Kidney (tissue), 13 donors: ENCODE measurements at regions not wholly inside any gene's neighbourhood (a gene's known extent, or its start where the extent isn't known, plus 50 kb on each side); places are given as distances from the start of the nearest gene placed in this dataset.

ENCODE experiments used
- DNase-seq, 5 donors: peaks; one replicate each; pipeline ENCODE4 v3.0.0-alpha.2; 2013 to 2020
- FAIRE-seq: peaks from 2 replicates; lab custom pipeline; 2012; peaks lifted over from hg19 to GRCh38; lab: Jason Lieb, UNC
- H3K27ac ChIP-seq, 2 donors: one replicate each; pipeline ENCODE4 v1.7.0; 2013; ENCODE audit warnings: low read depth in 2 of 2, low read length in 2 of 2, inconsistent platforms in 1 of 2
- H3K27me3 ChIP-seq: one replicate; pipeline ENCODE4 v1.7.1; 2013; ENCODE audit warnings: low read length, inconsistent platforms; ENCODE audit not compliant: control insufficient read depth, insufficient read depth
- H3K36me3 ChIP-seq, 3 donors: one replicate each; pipeline versions ENCODE4 v1.7.0 to v1.7.1; 2013; ENCODE audit warnings: low read length in 3 of 3, control low read depth in 1 of 3, inconsistent platforms in 1 of 3; ENCODE audit not compliant: insufficient read depth in 3 of 3, control insufficient read depth in 2 of 3
- H3K4me1 ChIP-seq, 3 donors: one replicate each; pipeline versions ENCODE4 v1.7.0 to v1.7.1; 2013; ENCODE audit warnings: low read length in 3 of 3, inconsistent platforms in 1 of 3, low read depth in 1 of 3; ENCODE audit not compliant: control insufficient read depth in 2 of 3, insufficient read depth in 2 of 3
- H3K4me3 ChIP-seq, 3 donors: one replicate each; pipeline versions ENCODE4 v1.7.0 to v1.8.1; 2013; ENCODE audit warnings: low read length in 3 of 3, control low read depth in 1 of 3, inconsistent platforms in 1 of 3
- H3K9ac ChIP-seq, 3 donors: one replicate each; pipeline versions ENCODE4 v1.7.0 to v1.7.1; 2013; ENCODE audit warnings: low read length in 3 of 3, control low read depth in 1 of 3, inconsistent platforms in 1 of 3
- H3K9me3 ChIP-seq, 3 donors: one replicate each; pipeline versions ENCODE4 v1.7.0 to v1.7.1; 2013; ENCODE audit warnings: low read length in 3 of 3, control low read depth in 1 of 3, inconsistent platforms in 1 of 3; ENCODE audit not compliant: control insufficient read depth in 2 of 3, insufficient read depth in 1 of 3
- intact Hi-C: fragments of 100-400 bp; cut with DNase I; formaldehyde crosslinking; loops from one replicate; pipeline ENCODE4 v1.11.1; 2022
- TF ChIP-seq, protein P1 (sequence below): IDR thresholded peaks from 3 replicates; pipeline ENCODE4 v1.5.1; 2012; ENCODE audit warnings: mild to moderate bottlenecking, moderate library complexity, borderline replicate concordance; ENCODE audit not compliant: insufficient read depth; ENCODE audit errors: extremely low read depth
- donor health status: control.
- donor health status: control.
- donor health status: control.
- donor health status: control.
- donor health status: control.
- donor health status: DM: yes; HTN: yes; CAD: no.
- donor health status: Normal renal cell carcinoma (clear cell type).

DNA sequence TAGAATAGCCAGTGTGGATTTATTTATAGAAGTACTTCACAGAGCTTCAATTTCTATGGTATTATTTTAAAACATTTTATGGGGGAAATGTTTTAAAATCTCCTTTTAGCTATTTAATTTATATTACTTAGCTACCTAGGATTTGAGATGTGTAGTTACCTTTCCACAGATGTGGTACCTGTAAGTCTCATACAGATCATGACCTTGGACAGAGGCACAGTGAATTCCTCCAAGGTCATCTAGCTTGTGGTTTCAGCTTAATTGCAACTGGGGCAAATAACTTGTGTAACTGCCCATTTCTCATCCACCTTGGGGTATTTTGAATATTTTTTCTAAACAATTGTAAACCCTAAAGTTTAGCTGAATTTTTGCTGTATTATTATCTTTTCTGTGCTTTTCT, 89.2 kb downstream of the DMRTA1 start:
- TF ChIP-seq, protein P1, sequence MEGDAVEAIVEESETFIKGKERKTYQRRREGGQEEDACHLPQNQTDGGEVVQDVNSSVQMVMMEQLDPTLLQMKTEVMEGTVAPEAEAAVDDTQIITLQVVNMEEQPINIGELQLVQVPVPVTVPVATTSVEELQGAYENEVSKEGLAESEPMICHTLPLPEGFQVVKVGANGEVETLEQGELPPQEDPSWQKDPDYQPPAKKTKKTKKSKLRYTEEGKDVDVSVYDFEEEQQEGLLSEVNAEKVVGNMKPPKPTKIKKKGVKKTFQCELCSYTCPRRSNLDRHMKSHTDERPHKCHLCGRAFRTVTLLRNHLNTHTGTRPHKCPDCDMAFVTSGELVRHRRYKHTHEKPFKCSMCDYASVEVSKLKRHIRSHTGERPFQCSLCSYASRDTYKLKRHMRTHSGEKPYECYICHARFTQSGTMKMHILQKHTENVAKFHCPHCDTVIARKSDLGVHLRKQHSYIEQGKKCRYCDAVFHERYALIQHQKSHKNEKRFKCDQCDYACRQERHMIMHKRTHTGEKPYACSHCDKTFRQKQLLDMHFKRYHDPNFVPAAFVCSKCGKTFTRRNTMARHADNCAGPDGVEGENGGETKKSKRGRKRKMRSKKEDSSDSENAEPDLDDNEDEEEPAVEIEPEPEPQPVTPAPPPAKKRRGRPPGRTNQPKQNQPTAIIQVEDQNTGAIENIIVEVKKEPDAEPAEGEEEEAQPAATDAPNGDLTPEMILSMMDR = no peak
- no peak overlapping the region for H3K27ac ChIP-seq
- no peaks in the 10 kb centered on the region for H3K27me3 ChIP-seq
- H3K4me1 ChIP-seq = no peaks in the 10 kb centered on the region
- intact Hi-C loops = no loop called here
- FAIRE-seq (no peak), DNase-seq (no peak)
- no peak overlapping the region for H3K4me3 ChIP-seq
- no peaks in the 10 kb centered on the region for H3K36me3 ChIP-seq
- H3K9ac ChIP-seq = no peak overlapping the region
- H3K9me3 ChIP-seq = no peaks in the 10 kb centered on the region

DNA sequence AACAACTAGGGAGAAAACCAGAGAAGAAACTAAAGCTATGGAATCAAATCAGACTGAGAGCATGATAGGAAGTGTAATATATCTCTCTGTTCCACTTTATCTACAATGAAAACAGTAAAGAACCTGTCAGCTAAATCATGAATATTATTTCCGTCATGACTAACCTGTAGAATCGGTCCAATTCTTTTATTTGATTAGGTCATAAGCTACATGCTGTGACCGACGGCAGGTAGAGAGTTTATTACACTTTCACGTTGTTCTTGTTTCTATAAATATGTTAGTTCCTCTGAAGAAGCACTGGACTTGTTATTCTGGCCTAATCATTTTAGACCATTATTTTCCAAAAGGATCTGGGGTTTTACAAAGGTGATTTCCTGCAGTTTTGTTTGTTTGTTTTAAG, 91.1 kb downstream of the DMRTA1 start:
- DNase-seq (no peak), FAIRE-seq (no peak)
- Histone ChIP-seq H3K27me3 (no peaks in the 10 kb centered on the region), H3K36me3 (no peaks in the 10 kb centered on the region), H3K9me3 (no peaks in the 10 kb centered on the region), H3K27ac (no peak overlapping the region), H3K9ac (no peak overlapping the region), H3K4me3 (no peak overlapping the region), H3K4me1 (no peaks in the 10 kb centered on the region)
- intact Hi-C loops = no loop called here
- TF ChIP-seq, protein P1 = no peak

GRCh38 chr9:22548625-22549024, 102.0 kb downstream of the DMRTA1 start:
- H3K9me3 ChIP-seq = no peaks in the 10 kb centered on the region
- no peaks in the 10 kb centered on the region for H3K27me3 ChIP-seq
- no peak overlapping the region for H3K9ac ChIP-seq
- no peak for DNase-seq
- H3K36me3 ChIP-seq = no peaks in the 10 kb centered on the region
- H3K4me1 ChIP-seq = peaks cover 0 to 3% (median 0%) of the 10 kb centered on the region in 3 donors
- intact Hi-C loops = no loop called here
- H3K27ac ChIP-seq = no peak overlapping the region
- TF ChIP-seq, protein P1 = no peak
- H3K4me3 ChIP-seq = no peak overlapping the region
- FAIRE-seq = no peak

DNA sequence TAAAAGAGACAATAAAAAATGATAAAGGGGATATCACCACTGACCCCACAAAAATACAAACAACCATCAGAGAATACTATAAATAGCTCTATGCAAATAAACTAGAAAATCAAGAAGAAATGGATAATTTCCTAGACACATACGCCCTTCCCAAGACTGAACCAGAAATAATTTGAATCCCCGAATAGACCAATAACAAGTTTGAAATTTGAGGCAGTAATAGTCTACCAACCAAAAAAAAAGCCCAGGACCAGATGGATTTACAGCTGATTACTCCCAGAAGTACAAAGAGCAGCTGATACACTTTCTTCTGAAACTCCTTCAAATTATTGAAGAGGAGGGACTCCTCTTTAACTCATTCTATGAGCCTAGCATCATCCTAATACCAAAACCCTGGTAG, 128.1 kb downstream of the DMRTA1 start:
- H3K9me3 ChIP-seq = peaks cover 0 to 16% (median 4%) of the 10 kb centered on the region in 3 donors
- no peak overlapping the region for H3K9ac ChIP-seq
- H3K27ac ChIP-seq = no peak overlapping the region
- H3K4me3 ChIP-seq = no peak overlapping the region
- TF ChIP-seq, protein P1 = no peak
- FAIRE-seq (no peak), DNase-seq (no peak)
- intact Hi-C loops = no loop called here
- H3K36me3 ChIP-seq = no peaks in the 10 kb centered on the region
- no peaks in the 10 kb centered on the region for H3K27me3 ChIP-seq
- no peaks in the 10 kb centered on the region for H3K4me1 ChIP-seq
